ENCODE measurements at regions not wholly inside any gene's neighbourhood (a gene's known extent, or its start where the extent isn't known, plus 50 kb on each side); places are given as distances from the start of the nearest gene placed in this dataset.

DNA sequence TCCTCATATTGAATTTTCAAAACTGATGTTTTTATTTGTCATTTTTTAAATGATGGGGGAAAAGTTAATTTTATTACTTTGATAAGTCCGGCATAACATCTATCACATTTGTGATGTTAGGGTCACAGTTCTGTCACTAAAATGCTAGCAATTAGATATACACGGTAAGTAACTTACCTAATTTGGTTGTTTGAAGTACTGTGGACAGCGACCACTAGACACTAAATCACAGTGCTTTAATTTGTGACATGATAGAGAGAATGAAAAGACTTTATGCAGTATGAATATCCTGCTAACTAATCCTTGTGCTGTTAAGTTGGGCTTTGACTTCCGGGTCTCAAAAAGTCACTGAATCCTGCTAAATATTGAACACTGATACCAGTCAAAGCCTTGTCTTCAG is 857.3 kb upstream of the KCND2 start:
- no peak for DNase-seq (ENCODE audit: low spot score)

DNA sequence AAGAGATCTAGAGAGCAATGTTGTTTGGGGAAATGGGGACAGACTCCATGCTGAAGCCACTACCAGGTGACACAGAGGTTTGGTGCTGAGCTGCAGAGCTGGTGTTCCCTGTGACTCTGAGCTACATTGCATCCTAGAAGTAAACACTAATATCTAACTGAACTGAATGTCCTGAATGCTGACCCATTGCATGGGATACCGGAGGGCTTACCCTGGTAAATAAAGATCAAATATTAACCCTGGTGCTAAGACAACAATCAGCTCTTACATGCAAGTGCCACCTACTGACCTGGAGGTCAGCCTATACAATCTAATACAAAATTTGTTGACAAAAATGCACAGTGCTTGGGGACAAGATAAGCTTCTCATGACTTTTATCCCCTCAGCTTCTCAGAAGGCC is 851.3 kb upstream of the KCND2 start:
- DNase-seq (ENCODE audit: low spot score): no peak

DNA sequence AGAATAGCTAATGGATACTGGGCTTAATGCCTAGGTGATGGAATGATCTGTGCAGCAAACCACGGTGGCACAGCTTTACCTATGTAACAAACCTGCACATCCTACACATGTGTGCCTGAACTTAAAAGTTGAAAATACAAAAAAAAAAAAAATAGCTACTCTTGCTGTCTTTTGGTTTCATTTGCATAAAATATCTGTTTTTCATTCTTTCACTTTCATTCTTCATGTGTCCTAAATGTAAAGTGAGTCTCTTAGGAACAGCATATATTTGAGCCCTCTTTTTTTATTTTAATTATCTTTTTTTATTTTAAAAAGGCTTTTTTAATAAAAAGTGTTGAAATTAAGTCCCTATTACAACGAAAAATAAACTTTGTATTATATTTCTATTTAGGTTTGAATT is 836.1 kb upstream of the KCND2 start:
- DNase-seq (ENCODE audit: low spot score): no peak

DNA sequence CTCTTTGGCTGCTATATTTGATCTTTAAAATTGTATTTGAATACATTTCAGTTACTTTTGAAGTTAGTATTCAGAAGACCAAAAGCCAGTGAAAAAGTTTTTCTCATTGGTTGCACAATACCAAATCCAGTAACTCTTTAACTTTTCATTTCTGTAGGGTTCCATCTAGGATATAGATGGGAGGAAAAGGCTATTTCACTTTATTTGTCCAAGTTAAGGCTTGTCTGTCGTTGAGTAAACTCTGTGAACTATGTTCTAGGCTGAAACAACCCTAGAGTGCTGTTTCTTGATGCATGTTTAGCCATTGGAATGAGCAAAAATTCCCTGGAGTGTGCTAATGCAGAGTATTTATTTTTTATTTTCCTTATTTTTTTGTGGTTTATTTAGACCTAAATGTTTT is 834.7 kb upstream of the KCND2 start:
- DNase-seq (ENCODE audit: low spot score): no peak

DNA sequence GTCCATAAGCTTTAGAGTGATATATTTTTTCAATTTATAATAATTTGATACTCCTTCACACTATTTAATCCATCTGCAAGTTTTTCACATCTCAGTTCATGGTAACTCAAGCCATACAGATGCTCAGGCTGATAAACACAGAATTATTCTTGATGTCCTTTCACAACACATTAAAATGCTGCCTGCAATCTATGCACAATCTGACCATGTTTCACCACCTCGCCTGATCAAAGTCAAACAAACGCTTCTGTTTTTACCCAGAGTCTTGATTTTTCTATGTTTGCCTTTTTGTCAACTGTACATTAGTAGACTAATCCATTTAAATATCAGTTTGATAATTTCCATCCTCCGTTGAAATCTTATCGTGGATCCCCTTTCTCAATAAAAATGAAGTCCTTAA is 833.8 kb upstream of the KCND2 start:
- no peak for DNase-seq (ENCODE audit: low spot score)

DNA sequence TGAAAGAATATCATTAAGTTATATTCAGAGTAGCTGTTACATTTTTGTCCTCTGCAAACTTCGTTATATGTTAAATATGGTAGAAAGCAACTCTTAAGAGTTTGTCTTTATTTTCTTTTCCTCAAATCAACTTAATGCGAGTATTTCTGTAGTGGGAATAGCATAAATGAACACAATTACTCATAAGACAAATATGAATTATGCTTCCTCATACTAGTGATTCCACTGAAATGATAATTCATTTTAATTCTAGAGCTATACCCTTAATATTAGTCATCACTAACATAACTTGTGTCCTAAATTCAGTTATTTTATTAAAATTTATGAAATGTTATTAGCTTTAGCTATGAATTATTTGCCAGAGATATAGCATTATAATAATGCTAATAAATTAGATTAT is 820.6 kb upstream of the KCND2 start:
- DNase-seq (ENCODE audit: low spot score): no peak

DNA sequence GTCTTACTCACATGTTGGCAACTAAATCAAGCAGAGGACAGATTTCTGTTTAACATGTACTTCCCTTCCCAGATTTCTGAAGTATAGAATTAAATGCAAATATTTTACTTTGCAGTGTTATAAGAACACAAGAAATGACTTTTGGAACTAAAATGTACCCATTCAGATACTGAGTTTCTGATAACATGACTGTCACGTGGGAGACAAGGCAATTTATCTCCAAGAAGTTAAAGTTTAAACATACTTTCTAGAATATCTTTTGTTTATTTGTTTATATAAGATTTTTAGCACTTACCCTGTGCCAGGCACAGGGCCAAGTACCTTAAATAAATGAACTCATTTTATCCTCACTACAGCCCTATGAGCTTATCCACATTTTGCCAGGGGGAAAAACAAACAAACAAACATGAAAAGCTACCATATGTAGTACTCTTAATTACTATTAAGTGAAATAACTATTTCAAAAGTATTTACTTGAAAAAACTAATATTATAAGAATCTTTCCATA is 807.1 kb upstream of the KCND2 start:
- no peak for DNase-seq (ENCODE audit: low spot score)

DNA sequence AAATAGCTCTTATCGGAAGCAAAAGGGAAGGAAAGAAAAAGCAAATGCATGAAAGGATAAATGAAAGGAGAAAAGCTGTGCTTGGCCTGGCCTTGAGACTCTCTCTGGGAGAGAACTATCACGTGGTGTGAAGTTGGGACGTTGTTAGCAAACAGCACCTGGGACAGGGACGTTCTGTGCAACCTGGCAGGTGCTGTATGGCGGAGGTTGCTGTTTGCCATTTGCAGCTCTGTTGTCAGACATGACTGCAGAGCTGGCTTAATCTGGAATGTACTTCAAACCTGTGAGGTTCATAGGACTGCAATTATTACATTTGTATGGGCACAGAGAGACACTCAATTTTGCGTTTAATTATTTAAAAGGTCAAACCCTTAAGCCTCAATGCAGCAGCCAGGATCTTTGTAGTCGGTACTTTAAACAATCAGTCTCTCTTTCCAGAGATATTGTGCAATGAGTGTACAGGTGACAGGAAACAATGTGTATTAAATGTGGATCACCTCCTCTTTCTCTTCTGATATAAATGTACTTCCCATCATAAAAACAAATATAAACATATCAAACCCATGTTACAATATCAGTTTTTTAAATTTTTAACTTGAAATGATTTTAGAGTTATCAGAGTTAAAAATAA is 800.5 kb upstream of the KCND2 start:
- no peak for DNase-seq (ENCODE audit: low spot score)

DNA sequence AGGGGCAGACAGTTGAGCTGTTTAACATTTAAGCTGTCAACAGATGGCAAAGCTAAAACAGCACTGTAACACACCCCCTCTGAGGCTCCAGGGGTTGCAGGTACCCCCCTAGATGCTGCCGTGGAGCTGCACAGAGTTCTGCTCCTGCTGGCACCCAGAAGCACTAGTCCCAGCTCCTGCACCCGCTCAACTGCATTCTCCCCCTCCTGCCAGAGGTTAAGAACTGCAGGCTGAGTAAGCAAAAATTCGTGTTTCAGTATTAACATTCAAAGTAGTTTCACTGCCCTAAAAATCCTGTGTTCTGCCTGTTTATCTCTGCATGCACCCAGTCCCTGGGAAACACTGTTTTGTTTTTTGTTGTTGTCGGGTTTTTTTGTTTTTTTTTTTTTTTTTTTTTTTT is 790.8 kb upstream of the KCND2 start:
- peak; percentile 62 for DNase-seq (ENCODE audit: low spot score)

DNA sequence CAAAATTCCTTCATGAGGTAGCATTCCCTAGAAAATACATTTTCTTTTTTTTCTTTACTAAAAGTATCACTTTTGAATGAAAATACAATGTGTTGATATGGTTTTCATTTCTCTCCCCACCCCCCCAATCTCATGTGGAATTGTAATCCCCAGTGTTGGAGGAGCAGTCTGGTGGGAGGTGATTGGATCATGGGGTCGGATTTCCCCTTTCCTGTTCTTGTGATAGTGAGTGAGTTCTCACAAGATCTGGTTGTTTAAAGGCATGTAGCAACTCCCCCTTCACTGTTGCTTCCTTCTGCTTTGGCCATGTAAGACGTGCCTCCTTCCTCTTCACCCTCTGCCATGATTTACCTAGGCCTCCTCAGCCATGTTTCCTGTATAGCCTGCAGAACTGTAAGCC is 790.3 kb upstream of the KCND2 start:
- no peak for DNase-seq (ENCODE audit: low spot score)

DNA sequence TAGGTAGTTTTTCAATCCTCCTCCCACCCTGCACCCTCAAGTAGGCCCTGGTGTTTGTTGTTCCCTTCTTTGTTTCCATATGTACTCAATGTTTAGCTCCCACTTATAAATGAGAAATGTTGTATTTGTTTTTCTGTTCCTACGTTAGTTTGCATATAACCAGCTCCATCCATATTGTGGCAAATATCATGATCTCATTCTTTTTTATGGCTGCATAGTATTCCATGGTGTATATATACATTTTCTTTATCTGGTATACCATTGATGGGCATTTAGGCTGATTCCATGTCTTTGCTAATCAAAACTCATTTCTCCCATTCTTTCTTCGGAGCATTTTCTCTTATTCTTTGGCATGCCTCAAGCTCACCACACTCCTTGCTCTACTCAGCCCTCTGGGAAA is 789.6 kb upstream of the KCND2 start:
- DNase-seq (ENCODE audit: low spot score): no peak

DNA sequence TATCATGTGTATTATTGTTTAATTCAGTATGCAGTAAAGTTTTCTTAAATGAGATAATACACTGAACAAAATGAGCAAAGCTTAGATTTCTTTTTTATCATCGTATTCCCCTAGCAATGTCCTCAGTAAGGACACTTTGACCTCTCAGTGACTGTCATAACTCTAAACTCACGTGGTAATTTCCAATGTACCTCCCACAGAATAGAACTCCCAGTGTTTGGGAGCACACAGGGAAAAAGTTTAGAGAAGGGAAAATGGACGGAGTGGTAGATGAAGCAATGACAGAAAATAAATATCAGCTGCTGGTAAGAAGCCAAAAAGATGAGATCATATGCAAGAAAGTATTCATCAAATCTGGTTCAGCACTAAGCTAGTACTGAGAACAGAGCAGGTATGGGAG is 758.6 kb upstream of the KCND2 start:
- no peak for DNase-seq (ENCODE audit: low spot score)

DNA sequence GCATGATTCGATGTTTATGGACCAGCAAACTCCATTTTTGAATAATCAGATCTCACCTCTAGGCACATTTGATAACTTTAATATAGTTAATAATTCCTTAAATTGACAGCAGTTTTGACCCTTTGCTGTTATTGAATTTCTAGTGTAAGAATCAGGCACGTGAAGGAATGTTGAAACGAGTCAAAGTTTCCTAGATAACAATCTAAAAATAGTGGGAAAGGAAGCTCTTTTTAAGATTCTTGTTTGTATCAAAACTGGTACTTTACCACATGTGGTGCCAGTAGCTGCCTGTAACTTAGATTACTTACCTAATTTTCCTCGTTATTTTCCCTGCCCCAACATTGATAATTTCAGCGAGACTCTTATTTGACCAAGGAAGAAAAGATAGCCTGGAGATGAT is 757.8 kb upstream of the KCND2 start:
- no peak for DNase-seq (ENCODE audit: low spot score)

DNA sequence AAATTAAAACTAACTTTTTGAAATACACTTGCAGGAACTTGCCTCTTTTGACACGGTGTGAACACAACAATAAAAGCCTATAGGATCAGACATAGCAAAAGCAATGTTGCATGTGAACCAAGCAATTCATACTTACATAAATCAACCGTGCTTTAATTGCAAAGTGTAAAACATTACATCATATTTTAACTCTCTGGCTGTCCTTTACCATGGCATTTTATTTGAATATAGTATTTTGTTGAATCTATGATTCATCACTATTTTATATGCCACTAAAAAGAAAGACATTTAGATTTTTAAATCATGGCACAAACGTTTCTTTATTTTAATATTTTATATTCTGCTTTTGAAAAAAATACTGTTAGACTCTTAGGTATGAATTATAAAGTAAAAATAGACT is 757.0 kb upstream of the KCND2 start:
- no peak for DNase-seq (ENCODE audit: low spot score)

DNA sequence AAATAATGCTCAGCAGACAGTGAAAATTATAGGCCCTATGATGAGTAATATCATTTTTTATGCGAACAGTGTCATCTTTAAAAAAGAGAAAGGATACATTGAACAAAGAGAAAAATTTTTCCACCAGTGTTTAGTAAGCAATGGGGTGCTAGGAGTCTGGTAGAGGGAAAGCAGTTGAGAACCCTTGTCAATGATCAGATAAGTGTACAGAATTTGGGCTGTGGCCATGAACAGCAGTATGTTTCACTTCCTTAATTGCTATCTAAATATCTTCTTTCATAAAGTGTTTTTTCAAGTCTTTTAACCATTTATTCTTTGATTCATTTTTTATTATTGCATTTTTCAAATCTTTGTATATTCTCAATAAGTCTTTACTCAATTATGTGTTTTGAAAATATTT is 750.7 kb upstream of the KCND2 start:
- DNase-seq (ENCODE audit: low spot score): no peak

DNA sequence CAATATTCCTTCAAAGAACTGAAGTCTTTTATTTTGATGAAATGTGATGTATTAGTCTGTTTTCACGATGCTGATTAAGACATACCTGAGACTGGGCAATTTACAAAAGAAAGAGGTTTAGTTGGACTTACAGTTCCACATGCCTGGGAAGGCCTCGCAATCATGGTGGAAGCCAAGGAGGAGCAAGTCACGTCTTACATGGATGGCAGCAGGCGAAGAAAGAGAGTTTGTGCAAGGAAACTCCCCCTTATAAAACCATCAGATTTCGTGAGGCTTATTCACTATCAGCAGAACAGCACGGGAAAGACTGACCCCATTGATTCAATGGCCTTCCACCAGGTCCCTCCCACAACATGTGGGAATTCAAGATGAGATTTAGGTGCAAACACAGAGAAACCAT is 750.3 kb upstream of the KCND2 start:
- no peak for DNase-seq (ENCODE audit: low spot score)

DNA sequence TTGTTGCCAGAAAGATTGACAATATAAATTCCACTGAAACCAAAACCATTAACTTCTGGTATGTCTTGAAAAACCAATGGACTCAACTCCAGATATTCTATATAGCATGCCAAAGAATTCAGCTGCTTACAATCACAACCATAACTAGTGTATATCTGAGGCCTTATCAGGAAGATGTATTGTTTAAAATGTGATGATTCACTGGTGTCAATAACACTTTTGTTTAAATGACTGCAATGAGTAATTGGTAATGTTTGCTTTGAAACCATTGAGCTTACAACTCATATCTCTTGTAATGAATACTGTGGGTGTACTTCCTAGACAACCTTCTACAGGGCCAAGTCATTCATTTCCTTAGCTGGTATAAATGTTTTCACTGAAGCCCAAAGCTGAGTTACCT is 727.9 kb upstream of the KCND2 start:
- peak; percentile 7 for DNase-seq (ENCODE audit: low spot score)

DNA sequence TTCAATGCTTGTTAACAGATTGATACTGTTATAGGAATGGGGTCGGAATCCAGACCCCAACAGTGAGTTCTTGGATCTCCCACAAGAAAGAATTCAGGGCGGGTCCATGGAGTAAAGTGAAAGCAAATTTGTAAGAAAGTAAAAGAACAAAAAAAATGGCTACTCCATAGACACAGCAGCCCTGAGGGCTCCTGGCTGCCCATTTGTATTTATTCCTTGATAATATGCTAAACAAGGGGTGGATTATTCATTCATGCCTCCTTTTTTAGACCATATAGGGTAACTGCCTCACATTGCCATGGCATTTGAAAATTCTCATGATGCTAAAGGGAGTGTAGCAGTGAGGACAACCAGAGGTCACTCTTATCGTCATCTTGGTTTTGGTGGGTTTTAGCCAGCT is 717.2 kb upstream of the KCND2 start:
- no peak for DNase-seq (ENCODE audit: low spot score)

DNA sequence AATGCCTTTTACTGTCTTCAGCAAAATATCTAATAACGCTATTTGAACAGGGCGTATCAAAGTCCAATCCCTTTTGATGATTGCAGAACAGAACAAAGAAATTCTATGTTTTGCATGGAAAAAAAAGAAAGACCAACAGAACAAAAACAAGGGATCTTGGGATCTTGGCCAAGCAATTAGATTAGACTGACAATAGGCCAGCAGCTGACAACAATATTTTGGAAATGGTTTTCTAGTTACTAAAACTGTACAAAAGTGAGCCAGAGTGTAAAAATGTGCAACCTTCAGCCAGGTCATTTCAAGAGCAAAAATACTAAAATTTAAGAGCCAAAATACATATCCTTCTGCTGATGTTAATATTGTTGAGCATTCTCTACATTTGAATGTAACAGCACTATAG is 716.5 kb upstream of the KCND2 start:
- no peak for DNase-seq (ENCODE audit: low spot score)

DNA sequence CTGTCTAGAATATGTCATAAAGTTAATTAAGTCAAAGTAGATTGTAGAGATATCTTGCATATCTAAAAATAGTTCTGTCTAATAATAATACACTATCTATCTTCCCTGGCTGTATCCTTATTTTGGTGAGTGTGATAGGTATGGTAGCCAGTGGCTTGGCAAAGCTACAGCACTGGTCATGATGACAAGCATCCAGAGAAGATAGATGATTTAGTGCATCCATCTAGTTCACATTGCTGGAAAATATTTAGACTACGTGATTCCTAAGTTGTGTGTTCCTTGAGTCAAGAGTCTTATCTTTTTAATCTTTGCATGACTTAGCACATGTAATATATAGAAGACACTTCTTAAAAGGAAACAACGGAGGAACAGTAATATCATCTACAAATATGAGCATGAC is 711.2 kb upstream of the KCND2 start:
- no peak for DNase-seq (ENCODE audit: low spot score)

DNA sequence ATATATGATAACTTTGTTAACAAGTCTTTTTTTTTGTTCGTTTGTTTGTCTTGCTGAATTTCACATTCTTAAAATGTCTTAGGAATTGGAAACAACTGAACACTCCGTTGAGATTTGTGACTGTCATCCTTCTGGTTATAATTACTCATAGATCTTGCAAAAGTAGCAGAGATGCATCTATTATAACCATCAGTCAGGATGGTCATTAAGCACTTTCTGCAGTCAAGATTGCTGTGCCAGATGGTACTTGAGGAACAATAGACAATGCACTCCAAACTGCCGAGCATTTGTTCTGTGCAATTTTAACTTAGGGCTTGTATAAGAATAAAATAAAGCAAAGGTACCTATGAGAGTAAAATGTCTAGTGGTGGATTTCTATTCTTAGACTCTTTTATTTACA is 710.1 kb upstream of the KCND2 start:
- no peak for DNase-seq (ENCODE audit: low spot score)

DNA sequence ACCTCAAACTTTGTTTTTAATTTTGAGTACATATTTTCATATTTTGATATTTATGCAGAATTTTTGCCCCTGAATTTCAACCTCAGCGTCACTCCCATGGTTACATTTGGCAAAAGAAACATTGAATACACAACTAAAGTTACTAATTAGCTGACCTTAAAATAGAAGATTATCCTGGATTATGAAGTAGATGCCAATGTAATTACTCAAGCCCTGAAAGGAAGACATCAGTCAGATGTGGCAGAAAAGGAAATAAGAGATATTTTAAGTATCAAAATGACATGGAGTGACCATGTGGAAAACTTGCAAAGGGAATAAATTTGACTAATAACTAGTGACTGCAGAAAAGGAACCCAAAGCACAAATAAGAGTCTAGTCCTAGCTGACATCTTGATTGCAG is 701.3 kb upstream of the KCND2 start:
- DNase-seq (ENCODE audit: low spot score): no peak

DNA sequence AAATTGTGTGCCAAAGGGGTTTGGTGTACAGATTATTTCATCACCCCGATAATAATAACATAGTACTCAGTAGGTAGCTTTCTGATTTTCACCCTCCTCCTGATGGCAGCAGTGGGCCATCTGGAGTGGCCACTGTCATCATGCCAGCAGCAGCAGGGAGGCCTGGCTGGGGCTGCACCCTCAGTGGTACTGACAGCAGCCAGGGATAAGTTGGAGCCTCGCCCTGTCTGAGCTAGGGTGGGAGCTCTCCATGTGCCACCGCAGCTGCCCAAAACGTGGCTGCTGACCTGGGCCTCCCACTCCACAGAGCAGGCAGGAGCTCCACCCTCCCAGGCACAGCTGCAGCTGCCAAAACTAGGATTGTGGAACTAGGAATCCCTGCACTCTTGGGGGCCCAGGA is 700.8 kb upstream of the KCND2 start:
- DNase-seq (ENCODE audit: low spot score): no peak

DNA sequence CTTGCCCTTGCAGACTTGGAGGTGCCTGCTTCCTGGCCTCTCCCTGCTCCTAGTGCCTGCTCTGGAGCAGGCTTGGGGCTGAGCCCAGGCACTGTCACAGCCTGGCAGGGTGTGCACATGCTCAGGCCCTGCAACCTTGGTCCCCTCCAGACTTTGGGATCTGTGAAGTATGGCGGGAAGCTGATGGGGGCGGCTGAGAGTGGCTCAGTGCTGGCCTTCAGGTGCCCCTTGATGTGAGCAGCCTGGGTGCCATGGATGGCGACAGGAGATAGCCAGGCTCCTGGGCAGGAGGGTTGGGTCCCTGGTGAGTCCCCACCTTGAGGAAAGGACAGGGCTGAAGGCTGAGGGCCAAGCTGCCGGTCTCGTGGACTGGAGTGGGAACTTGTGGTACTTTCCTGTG is 700.4 kb upstream of the KCND2 start:
- DNase-seq (ENCODE audit: low spot score): no peak

DNA sequence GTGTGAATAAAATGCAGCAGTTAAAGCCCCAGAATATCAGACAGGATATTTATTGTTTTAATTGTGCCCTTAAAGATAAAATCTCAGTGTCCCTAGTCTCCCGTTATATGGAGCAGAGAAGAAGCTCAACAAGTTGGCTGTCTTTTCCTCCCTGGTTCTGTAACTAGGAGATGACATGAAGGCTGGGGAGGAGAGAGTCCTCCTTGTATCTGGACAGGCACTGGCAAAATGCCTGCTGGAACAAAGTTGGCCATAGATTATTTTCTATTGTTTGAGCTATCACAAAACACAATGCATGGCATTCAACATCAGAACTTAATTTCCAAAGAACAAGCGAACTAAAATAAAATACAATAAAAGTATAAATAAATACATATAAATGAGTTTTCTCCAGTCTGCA is 694.9 kb upstream of the KCND2 start:
- DNase-seq (ENCODE audit: low spot score): no peak
